HFFc6 (cell line): ENCODE measurements at regions not wholly inside any gene's neighbourhood (a gene's known extent, or its start where the extent isn't known, plus 50 kb on each side); places are given as distances from the start of the nearest gene placed in this dataset.

ENCODE experiments used
- DNase-seq: peaks from one replicate; pipeline ENCODE4 v3.0.0-alpha.2; 2018
- H3K27ac Mint-ChIP-seq: 2 replicates; pipeline ENCODE4 v1.8.0; 2020; ENCODE audit warnings: mild to moderate bottlenecking, mixed read lengths
- H3K27me3 Mint-ChIP-seq: 2 replicates; pipeline ENCODE4 v1.8.0; 2021; ENCODE audit warnings: mild to moderate bottlenecking, moderate library complexity, mixed read lengths; ENCODE audit not compliant: insufficient read depth
- H3K36me3 Mint-ChIP-seq: 2 replicates; pipeline ENCODE4 v1.8.0; 2021; ENCODE audit warnings: low read depth, mixed read lengths
- H3K4me1 Mint-ChIP-seq: 2 replicates; pipeline ENCODE4 v1.8.0; 2020; ENCODE audit warnings: low read depth, mixed read lengths
- H3K4me3 Mint-ChIP-seq: 2 replicates; pipeline ENCODE4 v1.8.0; 2020; ENCODE audit warnings: mild to moderate bottlenecking, moderate library complexity, mixed read lengths
- H3K9me3 Mint-ChIP-seq: 2 replicates; pipeline ENCODE4 v1.8.0; 2020; ENCODE audit warnings: mild to moderate bottlenecking, mixed read lengths
- TF ChIP-seq, protein P1 (sequence below): fragments of 200-600 bp; sonication (generic); IDR thresholded peaks from 2 replicates; pipeline ENCODE4 v1.5.0; 2021; ENCODE audit warnings: antibody characterized with exemption, mild to moderate bottlenecking

- TF ChIP-seq, protein P1, sequence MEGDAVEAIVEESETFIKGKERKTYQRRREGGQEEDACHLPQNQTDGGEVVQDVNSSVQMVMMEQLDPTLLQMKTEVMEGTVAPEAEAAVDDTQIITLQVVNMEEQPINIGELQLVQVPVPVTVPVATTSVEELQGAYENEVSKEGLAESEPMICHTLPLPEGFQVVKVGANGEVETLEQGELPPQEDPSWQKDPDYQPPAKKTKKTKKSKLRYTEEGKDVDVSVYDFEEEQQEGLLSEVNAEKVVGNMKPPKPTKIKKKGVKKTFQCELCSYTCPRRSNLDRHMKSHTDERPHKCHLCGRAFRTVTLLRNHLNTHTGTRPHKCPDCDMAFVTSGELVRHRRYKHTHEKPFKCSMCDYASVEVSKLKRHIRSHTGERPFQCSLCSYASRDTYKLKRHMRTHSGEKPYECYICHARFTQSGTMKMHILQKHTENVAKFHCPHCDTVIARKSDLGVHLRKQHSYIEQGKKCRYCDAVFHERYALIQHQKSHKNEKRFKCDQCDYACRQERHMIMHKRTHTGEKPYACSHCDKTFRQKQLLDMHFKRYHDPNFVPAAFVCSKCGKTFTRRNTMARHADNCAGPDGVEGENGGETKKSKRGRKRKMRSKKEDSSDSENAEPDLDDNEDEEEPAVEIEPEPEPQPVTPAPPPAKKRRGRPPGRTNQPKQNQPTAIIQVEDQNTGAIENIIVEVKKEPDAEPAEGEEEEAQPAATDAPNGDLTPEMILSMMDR: peak; percentile 66
- Mint-ChIP-seq H3K4me3 (no peak overlapping the region), H3K9me3 (peaks cover 7% of the 10 kb centered on the region; the same call in 1 of the 2 replicates), H3K4me1 (peaks cover 37% of the 10 kb centered on the region), H3K36me3 (no peaks in the 10 kb centered on the region), H3K27ac (no peak overlapping the region), H3K27me3 (peaks cover 12% of the 10 kb centered on the region)
- no peak for DNase-seq
These were observed 54.0 kb upstream of the ABHD2 start for GRCh38 chr15:89034305-89034704.

DNA sequence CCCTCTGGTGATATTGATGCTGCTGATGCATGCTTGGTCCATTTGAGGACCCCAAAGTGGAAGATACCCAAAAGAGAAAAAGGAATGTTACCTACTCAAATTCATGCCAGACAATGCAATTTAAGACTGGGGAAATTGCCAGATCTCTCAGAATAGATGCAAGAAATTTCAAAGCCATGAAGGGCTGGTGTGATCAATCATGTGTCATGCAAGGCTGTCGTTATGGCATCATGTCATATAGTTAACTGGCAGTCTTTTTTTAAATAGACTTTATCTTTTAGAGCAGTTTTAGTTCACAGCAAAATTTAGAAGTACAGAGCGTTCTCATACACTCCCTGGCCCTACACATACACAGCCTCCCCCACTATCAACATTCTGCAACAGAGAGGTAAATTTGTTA lies 53.1 kb upstream of the ABHD2 start:
- H3K27ac Mint-ChIP-seq: no peak overlapping the region
- no peak for DNase-seq
- H3K36me3 Mint-ChIP-seq: no peaks in the 10 kb centered on the region
- peaks cover 12% of the 10 kb centered on the region for H3K27me3 Mint-ChIP-seq
- TF ChIP-seq, protein P1: no peak
- peaks cover 33% of the 10 kb centered on the region for H3K4me1 Mint-ChIP-seq
- peaks cover 7% of the 10 kb centered on the region; the same call in 1 of the 2 replicates for H3K9me3 Mint-ChIP-seq
- H3K4me3 Mint-ChIP-seq: no peak overlapping the region

DNA sequence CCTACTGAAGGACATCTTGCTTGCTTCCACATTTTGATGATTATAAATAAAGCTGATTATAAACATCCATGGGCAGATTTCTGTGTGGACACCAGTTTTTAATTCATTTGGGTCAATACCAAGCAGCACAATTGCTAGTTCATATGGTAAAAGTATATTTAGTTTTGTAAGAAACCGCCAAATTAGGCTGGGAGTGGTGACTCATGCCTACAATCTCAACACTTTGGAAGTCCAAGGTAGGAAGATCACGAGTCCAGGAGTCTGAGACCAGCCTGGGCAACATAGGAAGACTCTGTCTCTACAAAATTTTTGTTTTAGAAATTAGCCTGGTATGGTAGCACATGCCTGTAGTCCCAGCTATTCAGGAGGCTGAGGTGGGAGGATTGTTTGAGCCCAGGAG lies 52.6 kb upstream of the ABHD2 start:
- Mint-ChIP-seq H3K36me3 (no peaks in the 10 kb centered on the region), H3K27ac (no peak overlapping the region), H3K27me3 (peaks cover 15% of the 10 kb centered on the region), H3K4me1 (peaks cover 31% of the 10 kb centered on the region), H3K9me3 (peaks cover 7% of the 10 kb centered on the region; the same call in 1 of the 2 replicates), H3K4me3 (no peak overlapping the region)
- TF ChIP-seq, protein P1: no peak
- no peak for DNase-seq

- H3K4me3 Mint-ChIP-seq: no peak overlapping the region
- no peak for DNase-seq
- no peak overlapping the region for H3K27ac Mint-ChIP-seq
These were observed 50.1 kb upstream of the ABHD2 start for GRCh38 chr15:89038146-89038545.

More at GRCh38 chr15:89038146-89038545, 50.1 kb upstream of the ABHD2 start:
- no peaks in the 10 kb centered on the region for H3K9me3 Mint-ChIP-seq
- H3K36me3 Mint-ChIP-seq: no peaks in the 10 kb centered on the region
- peaks cover 19% of the 10 kb centered on the region for H3K27me3 Mint-ChIP-seq
- TF ChIP-seq, protein P1: no peak
- H3K4me1 Mint-ChIP-seq: peaks cover 32% of the 10 kb centered on the region
